ENCODE measurements at regions not wholly inside any gene's neighbourhood (a gene's known extent, or its start where the extent isn't known, plus 50 kb on each side); places are given as distances from the start of the nearest gene placed in this dataset.
A peak's percentile ranks its signal among the peaks of the same experiment; 100 is the strongest.
"Not testable (repeated sequence)": the region's sequence is repeated elsewhere in the genome, so short reads cannot be mapped to it uniquely, and the experiment has no call there.

- DNase-seq (ENCODE audit: low read depth) = no peak
These were observed 1557.8 kb upstream of the RAG2 start for GRCh38 chr11:38155856-38156255.

- DNase-seq (ENCODE audit: low read depth) = no peak
These were observed 1555.9 kb upstream of the RAG2 start for GRCh38 chr11:38153985-38154384.

GRCh38 chr11:38143852-38144251 is 1545.8 kb upstream of the RAG2 start:
- DNase-seq (ENCODE audit: low read depth) = no peak

GRCh38 chr11:38138972-38139371 is 1540.9 kb upstream of the RAG2 start:
- no peak for DNase-seq (ENCODE audit: low read depth)

DNA sequence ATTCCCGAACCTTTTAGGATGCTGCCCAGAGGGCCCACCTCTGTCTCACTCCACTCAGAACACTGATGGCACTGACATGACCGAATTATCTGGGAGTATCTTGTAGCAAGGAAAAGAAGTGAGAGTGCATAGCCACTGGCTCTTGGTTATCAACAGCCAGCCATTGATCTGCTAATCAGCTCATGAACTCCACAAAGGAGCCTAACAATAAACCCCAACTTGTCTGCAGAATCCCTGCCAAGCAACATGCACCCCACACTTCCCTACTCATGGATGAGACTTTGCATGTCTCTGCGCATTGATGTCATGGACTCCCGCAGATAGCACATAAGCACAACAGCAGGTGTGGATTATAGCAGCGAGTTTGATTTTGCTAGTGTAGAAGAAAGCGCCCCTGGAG is 1538.9 kb upstream of the RAG2 start:
- no peak for DNase-seq (ENCODE audit: low read depth)

DNA sequence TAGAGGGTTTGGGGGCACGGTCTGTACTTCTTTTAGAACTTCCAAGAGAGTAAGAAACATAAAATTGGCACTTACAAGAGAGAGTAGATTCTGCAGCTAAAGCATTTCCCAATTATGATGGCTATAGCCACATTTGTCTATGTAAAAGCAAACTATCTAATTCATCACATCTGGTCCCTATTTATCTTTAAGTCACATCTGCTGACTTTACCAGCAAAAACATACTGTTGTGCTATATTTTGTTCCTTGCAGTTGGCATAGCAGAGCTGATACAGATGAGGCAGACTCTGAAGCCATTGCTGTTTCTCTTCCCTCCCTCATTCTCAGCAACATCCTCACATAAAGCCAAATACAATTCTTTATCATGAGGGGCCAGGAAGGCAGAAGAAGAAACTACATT is 1533.5 kb upstream of the RAG2 start:
- DNase-seq (ENCODE audit: low read depth) = no peak

DNA sequence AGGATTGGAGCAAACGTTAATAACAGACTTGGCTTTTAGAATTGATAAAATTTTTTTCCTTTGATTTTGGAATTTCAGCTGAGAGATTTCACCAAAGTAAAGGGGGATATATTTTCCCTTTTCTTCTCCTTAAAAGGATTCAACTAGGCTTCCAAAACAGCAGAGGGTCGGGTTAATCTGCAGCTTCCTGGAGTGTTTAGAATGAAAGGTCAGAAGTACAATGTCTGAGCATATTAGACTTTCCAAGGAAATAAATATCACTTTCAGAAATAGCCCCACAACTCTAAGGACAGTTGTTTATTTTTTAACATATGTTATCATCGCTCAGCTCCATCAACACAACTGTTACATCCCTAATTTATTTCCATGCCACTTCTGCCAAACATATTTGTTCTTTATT is 1532.9 kb upstream of the RAG2 start:
- no peak for DNase-seq (ENCODE audit: low read depth)

- no peak for DNase-seq (ENCODE audit: low read depth)
These were observed 1532.5 kb upstream of the RAG2 start for GRCh38 chr11:38130514-38130913.

DNA sequence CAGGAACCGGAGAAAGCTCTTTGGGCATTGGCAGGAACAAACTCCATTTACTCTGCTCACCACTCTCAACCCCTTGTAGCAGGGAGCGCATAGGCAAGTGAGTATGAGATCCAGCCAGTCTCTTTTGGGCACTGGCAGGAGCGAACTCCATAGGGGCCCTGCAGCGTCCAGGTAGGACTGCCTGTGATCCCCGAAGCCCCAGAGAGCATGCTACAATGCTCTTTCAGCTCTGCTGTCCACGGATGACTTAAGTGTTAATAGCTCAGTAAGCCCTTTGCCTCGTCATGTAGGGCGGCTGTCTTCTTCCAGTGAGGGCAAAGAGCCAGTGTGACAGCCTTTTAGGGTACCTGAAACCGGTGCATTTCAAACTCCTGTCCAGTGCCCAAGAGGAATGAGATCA is 1525.6 kb upstream of the RAG2 start:
- DNase-seq (ENCODE audit: low read depth) = no peak

- not testable (repeated sequence) for DNase-seq (ENCODE audit: low read depth)
These were observed 1518.6 kb upstream of the RAG2 start for GRCh38 chr11:38116616-38117015.

- DNase-seq (ENCODE audit: low read depth) = not testable (repeated sequence)
These were observed 1517.3 kb upstream of the RAG2 start for GRCh38 chr11:38115381-38115780.

- no peak for DNase-seq (ENCODE audit: low read depth)
These were observed 1502.9 kb upstream of the RAG2 start for GRCh38 chr11:38100836-38101462.

DNA sequence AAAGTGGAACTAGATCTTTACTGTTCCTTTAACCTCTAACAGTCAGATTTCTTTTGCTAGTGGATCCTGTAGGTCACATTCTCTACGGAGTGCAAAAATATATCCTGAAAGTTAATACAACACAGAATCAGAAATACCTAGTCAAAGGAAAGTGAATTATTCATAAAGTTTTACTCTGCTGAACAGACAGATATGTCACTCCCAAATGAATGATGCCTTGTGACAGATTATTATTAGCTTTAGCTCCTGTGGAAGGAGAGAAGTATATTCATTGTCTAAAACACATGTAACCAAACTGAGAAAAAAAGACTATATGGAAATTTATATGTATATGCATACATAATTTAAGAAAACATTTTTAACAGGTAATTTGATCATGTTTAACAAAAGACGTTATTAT is 1497.2 kb upstream of the RAG2 start:
- no peak for DNase-seq (ENCODE audit: low read depth)

DNA sequence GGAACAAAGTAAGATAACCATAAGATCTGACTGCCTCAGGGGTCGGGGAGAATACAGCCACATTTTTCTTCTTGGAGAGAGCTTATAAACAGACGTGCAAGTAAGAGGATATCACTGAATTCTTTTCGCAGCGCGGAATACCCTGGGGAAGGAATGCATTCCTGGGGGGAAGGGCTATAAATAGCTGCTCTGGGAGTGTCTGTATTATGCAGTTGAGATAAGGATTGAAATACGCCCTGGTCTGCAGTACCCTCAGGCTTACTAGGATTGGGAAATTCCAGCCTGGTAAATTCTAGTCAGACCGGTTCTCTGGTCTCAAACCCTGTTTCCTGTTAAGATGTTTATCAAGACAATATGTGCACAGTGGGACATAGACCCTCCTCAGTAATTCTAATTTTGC is 1491.7 kb upstream of the RAG2 start:
- no peak for DNase-seq (ENCODE audit: low read depth)

GRCh38 chr11:38060920-38061319 is 1462.9 kb upstream of the RAG2 start:
- no peak for DNase-seq (ENCODE audit: low read depth)

DNA sequence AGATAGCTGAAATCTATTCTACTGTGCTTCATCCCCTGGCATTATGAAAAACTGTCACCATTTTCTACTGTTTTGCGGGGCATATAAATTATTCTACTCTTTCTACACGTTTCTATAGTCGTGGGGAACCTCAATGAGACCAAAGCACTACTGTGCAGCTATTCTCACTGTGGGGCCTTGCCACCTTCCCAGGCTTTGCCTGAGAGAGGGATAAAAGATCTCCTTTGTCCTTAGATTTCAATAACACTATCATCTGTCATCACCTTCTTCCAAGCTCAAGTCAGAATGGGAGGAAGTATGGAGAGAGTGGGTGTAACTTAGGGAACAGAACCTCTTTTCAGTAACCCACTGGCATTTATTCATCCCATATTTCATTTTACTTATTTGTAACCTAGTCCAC is 1462.1 kb upstream of the RAG2 start:
- no peak for DNase-seq (ENCODE audit: low read depth)

DNA sequence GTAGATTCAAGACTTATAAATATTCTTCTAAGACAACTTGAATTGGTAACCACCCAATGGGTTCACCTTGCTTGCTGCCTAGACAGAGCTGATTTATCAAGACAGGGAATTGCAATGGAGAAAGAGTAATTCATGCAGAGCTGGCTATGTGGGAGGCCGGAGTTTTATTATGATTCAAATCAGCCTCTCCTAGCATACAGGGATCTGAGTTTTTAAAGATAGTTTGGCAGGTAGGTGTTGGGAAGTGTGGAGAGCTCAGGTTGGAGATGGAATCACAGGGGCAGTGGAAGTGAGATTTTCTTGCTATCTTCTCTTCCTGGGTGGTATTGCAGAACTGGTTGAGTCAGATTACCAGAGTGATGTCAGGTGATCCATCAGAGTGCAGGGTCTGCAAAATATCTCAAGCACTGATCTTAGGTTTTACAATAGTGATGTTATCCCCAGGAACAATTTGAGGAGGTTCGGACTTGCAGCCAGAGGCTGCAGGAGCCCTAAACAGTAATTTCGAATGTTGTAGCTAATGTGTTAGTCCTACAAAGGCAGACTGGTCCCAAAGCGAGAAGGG is 1448.6 kb upstream of the RAG2 start:
- DNase-seq (ENCODE audit: low read depth) = no peak

DNA sequence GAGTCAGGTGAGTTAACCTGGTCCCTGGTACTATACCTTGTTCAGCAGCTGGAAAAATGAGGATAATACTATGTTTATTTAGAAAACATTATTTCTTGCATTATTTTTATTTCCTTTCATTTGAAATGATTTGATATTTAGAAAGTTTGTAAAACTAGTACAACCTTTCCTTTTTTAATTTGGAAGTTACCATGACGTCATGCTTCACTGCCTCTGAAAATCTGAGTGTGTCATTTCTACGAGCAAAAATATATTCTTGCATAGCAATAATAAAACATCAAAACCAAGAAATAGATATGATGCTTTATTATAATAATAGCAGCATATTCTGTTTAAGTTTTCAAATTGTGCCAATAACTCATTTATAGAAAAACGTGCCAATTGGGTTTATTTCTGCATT is 1445.0 kb upstream of the RAG2 start:
- DNase-seq (ENCODE audit: low read depth) = no peak

- no peak for DNase-seq (ENCODE audit: low read depth)
These were observed 1440.7 kb upstream of the RAG2 start for GRCh38 chr11:38038777-38039176.

- peak; percentile 6 for DNase-seq (ENCODE audit: low read depth)
These were observed 1421.2 kb upstream of the RAG2 start for GRCh38 chr11:38019072-38019775.

DNA sequence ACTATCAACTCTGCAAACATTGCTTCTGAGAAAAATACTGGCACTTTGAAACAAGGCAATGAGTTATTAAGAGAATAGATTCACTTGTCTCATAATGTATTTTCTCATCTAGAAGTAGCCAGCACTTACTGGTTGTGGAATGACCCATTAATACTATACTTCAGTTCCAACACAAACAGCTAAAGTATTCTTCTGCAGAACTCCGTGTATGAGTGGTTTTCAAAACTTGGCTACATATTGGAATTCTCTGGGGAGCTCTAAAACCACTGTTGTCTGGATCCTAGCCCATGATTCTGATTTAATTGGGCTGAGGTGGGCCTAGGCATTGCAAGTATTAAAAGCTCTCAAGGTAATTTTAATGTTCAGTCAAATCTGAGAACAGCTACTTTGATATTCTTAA is 1416.4 kb upstream of the RAG2 start:
- DNase-seq (ENCODE audit: low read depth) = no peak

DNA sequence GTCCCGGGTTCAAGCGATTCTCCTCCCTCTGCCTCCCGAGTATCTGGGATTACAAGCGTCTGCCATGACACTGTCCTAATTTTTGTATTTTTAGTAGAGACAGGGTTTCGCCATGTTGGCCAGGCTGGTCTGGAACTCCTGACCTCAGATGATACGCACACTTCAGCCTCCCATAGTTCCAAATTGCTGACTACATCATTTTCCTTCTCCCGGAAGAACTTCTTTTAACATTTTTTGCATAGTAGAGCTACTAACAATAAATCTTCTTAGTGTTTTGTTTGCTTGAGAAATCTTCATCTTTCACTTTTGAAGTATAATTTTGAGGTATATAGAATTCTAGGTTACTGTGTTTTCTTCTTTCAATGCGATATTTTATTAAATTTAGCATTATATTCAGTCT is 1415.1 kb upstream of the RAG2 start:
- no peak for DNase-seq (ENCODE audit: low read depth)

- no peak for DNase-seq (ENCODE audit: low read depth)
These were observed 1413.5 kb upstream of the RAG2 start for GRCh38 chr11:38011496-38011895.

- no peak for DNase-seq (ENCODE audit: low read depth)
These were observed 1411.9 kb upstream of the RAG2 start for GRCh38 chr11:38009932-38010331.
